ENCODE measurements at regions not wholly inside any gene's neighbourhood (a gene's known extent, or its start where the extent isn't known, plus 50 kb on each side); places are given as distances from the start of the nearest gene placed in this dataset.

- Mint-ChIP-seq H3K4me1 (ENCODE audit: low read depth) (no peaks in the 10 kb centered on the region), H3K9me3 (no peaks in the 10 kb centered on the region), H3K4me3 (ENCODE audit: low read depth) (no peak overlapping the region), H3K27me3 (ENCODE audit: low read depth) (peaks cover 1% of the 10 kb centered on the region), H3K36me3 (ENCODE audit: low read depth) (no peaks in the 10 kb centered on the region), H3K27ac (no peak overlapping the region)
- intact Hi-C loops (cut with micrococcal nuclease): no loop called here
- DNase-seq (ENCODE audit: low spot score): no peak
These were observed 117.0 kb downstream of the EN1 start for GRCh38 chr2:118730405-118730804.

GRCh38 chr2:118729760-118730159, 117.7 kb downstream of the EN1 start:
- DNase-seq (ENCODE audit: low spot score): no peak
- H3K36me3 Mint-ChIP-seq (ENCODE audit: low read depth): no peaks in the 10 kb centered on the region
- no peaks in the 10 kb centered on the region for H3K9me3 Mint-ChIP-seq
- no peaks in the 10 kb centered on the region for H3K4me1 Mint-ChIP-seq (ENCODE audit: low read depth)
- H3K4me3 Mint-ChIP-seq (ENCODE audit: low read depth): no peak overlapping the region
- H3K27ac Mint-ChIP-seq: no peak overlapping the region
- peaks cover 1% of the 10 kb centered on the region for H3K27me3 Mint-ChIP-seq (ENCODE audit: low read depth)
- intact Hi-C loops (cut with micrococcal nuclease): no loop called here

- Mint-ChIP-seq H3K9me3 (no peaks in the 10 kb centered on the region), H3K4me1 (ENCODE audit: low read depth) (no peaks in the 10 kb centered on the region), H3K36me3 (ENCODE audit: low read depth) (no peaks in the 10 kb centered on the region), H3K4me3 (ENCODE audit: low read depth) (no peak overlapping the region), H3K27me3 (ENCODE audit: low read depth) (peaks cover 1% of the 10 kb centered on the region), H3K27ac (no peak overlapping the region)
- DNase-seq (ENCODE audit: low spot score): no peak
- intact Hi-C loops (cut with micrococcal nuclease): no loop called here
These were observed 118.5 kb downstream of the EN1 start for GRCh38 chr2:118728984-118729383.

GRCh38 chr2:118726821-118727220, 120.6 kb downstream of the EN1 start:
- Mint-ChIP-seq H3K27me3 (ENCODE audit: low read depth) (peaks cover 1% of the 10 kb centered on the region), H3K9me3 (no peaks in the 10 kb centered on the region), H3K4me1 (ENCODE audit: low read depth) (no peaks in the 10 kb centered on the region), H3K27ac (no peak overlapping the region), H3K36me3 (ENCODE audit: low read depth) (no peaks in the 10 kb centered on the region), H3K4me3 (ENCODE audit: low read depth) (no peak overlapping the region)
- intact Hi-C loops (cut with micrococcal nuclease): no loop called here
- no peak for DNase-seq (ENCODE audit: low spot score)

DNA sequence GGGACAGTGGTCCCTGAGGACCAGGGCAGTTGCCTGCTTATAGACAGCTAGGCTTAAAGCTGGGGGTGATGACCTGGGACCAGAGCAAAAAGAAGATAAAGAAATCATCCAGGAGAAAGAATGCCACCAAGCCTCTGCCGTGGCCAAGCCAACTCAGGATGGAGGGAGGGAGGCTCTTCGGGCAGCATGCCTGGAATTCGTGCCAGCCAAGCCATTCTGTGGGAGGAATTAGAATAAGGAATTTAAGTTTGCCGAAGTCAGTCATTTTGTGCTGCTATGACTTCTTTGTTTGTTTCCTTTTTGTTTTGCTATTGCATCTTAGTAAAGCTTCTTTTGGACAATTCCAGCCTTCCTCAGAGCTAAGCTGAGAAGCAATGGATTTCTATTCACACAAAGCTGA, 124.1 kb downstream of the EN1 start:
- Mint-ChIP-seq H3K36me3 (ENCODE audit: low read depth) (no peaks in the 10 kb centered on the region), H3K27me3 (ENCODE audit: low read depth) (peaks cover 1% of the 10 kb centered on the region), H3K4me1 (ENCODE audit: low read depth) (no peaks in the 10 kb centered on the region), H3K27ac (no peak overlapping the region), H3K4me3 (ENCODE audit: low read depth) (no peak overlapping the region), H3K9me3 (no peaks in the 10 kb centered on the region)
- intact Hi-C loops (cut with micrococcal nuclease): no loop called here
- no peak for DNase-seq (ENCODE audit: low spot score)

DNA sequence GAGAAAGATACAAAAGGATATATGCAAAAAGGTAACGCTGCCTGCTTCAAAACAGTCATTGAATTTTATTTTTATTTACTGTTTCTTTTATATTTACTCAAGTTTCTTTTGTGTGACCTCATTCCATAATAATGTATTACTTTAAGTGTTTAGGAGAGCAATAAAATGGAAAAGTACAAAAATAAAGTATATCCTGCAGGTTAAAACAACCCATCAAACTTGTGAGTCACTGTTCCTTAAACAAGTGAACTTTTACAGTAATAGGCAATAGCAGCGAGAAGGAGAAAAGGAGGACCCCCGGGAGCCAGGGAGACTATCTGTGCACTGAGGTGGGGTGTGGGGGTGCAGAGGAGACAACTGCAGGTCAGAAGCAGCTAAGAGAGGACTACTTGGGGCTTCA, 124.5 kb downstream of the EN1 start:
- no peak overlapping the region for H3K4me3 Mint-ChIP-seq (ENCODE audit: low read depth)
- H3K27ac Mint-ChIP-seq: no peak overlapping the region
- no peak for DNase-seq (ENCODE audit: low spot score)
- intact Hi-C loops (cut with micrococcal nuclease): no loop called here
- H3K9me3 Mint-ChIP-seq: no peaks in the 10 kb centered on the region
- H3K36me3 Mint-ChIP-seq (ENCODE audit: low read depth): no peaks in the 10 kb centered on the region
- H3K27me3 Mint-ChIP-seq (ENCODE audit: low read depth): peaks cover 1% of the 10 kb centered on the region
- no peaks in the 10 kb centered on the region for H3K4me1 Mint-ChIP-seq (ENCODE audit: low read depth)

DNA sequence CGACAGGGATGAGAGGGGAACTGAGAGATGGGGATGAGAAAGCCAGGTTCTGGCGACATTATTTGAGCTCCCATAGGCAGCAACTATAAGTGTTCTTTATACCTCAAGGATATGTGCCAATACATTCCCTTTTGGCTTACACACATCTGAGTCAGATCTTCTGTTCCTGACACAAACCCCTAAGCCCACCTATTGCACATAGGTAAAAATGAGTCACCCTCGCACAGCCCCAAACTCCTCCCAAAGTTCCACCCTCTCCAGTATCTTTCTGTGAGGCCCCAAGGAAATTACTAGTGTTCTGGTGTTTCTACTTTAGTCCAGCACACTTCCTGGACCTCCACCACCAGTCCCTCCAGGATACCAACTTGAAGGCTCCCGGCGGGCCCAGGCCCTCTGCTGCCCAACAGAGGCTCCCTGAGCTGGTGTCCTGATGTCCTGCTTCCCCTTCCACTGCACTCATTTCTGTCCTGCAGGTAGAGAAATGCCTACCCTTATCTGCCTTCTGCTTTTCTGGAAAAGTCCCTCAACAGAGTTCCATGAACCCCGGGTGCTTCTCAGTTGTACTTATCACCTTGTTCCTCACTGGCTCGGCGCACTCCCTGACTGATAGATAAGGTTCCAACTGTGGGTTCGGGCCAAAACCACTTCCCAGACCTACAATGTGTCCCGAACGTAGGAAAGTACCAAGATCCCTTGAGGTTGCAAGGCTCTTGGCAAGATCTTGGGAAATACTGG, 125.5 kb downstream of the EN1 start:
- Mint-ChIP-seq H3K27me3 (ENCODE audit: low read depth) (no peaks in the 10 kb centered on the region), H3K4me1 (ENCODE audit: low read depth) (no peaks in the 10 kb centered on the region), H3K9me3 (no peaks in the 10 kb centered on the region)

GRCh38 chr2:118720866-118721265, 126.6 kb downstream of the EN1 start:
- intact Hi-C loops (cut with micrococcal nuclease): no loop called here
- no peak overlapping the region for H3K27ac Mint-ChIP-seq
- DNase-seq (ENCODE audit: low spot score): no peak
- H3K4me3 Mint-ChIP-seq (ENCODE audit: low read depth): no peak overlapping the region
- no peaks in the 10 kb centered on the region for H3K36me3 Mint-ChIP-seq (ENCODE audit: low read depth)
- H3K4me1 Mint-ChIP-seq (ENCODE audit: low read depth): no peaks in the 10 kb centered on the region
- H3K9me3 Mint-ChIP-seq: no peaks in the 10 kb centered on the region
- no peaks in the 10 kb centered on the region for H3K27me3 Mint-ChIP-seq (ENCODE audit: low read depth)

More for the DNA sequence above, 125.5 kb downstream of the EN1 start:
- H3K36me3 Mint-ChIP-seq (ENCODE audit: low read depth): no peaks in the 10 kb centered on the region
- intact Hi-C loops (cut with micrococcal nuclease): no loop called here
- no peak overlapping the region for H3K27ac Mint-ChIP-seq
- no peak overlapping the region for H3K4me3 Mint-ChIP-seq (ENCODE audit: low read depth)
- DNase-seq (ENCODE audit: low spot score): no peak

GRCh38 chr2:118718921-118719320, 128.5 kb downstream of the EN1 start:
- intact Hi-C loops (cut with micrococcal nuclease): no loop called here
- Mint-ChIP-seq H3K27me3 (ENCODE audit: low read depth) (no peaks in the 10 kb centered on the region), H3K4me1 (ENCODE audit: low read depth) (no peaks in the 10 kb centered on the region), H3K27ac (no peak overlapping the region), H3K4me3 (ENCODE audit: low read depth) (no peak overlapping the region), H3K36me3 (ENCODE audit: low read depth) (no peaks in the 10 kb centered on the region), H3K9me3 (no peaks in the 10 kb centered on the region)
- DNase-seq (ENCODE audit: low spot score): no peak

DNA sequence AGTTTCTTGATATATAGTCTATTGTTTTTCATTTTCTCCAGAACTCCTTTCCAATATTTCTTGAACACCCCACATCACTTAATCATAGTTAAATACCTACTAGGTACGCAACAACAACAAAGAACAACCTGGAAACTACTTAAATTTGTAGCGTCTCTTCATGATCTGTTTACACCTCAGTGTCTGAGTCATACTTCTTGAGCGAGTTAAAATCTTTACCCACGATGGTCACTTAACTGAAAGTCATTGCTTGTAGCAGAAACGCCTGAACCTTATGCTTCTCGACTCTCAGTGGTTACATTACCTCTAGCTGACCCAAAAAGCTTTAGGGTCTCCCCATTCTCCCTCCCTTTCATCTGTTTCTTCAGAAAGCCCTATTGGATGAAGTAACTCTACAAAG, 131.3 kb downstream of the EN1 start:
- Mint-ChIP-seq H3K36me3 (ENCODE audit: low read depth) (no peaks in the 10 kb centered on the region), H3K9me3 (no peaks in the 10 kb centered on the region), H3K27ac (no peak overlapping the region), H3K4me3 (ENCODE audit: low read depth) (no peak overlapping the region), H3K27me3 (ENCODE audit: low read depth) (no peaks in the 10 kb centered on the region), H3K4me1 (ENCODE audit: low read depth) (no peaks in the 10 kb centered on the region)
- intact Hi-C loops (cut with micrococcal nuclease): no loop called here
- no peak for DNase-seq (ENCODE audit: low spot score)

DNA sequence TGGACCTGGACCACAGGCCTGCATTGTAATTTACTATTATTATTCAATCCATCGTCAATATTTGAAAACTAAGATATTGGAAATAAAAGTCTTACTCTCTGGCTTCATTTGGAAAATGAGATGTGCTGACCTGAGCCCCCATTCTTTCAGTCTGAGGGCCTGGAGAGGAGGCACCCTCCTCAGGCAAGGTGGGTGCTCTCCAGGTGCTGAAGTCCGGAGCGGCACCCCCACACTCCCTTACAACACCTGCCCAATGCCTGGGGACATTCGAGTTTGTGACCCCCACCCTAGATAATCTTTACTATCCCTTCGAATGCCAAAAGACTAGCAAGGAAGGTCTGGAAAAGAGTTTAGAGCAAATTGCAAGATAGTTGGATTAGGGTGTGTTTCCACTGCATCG, 133.3 kb downstream of the EN1 start:
- no peak overlapping the region for H3K27ac Mint-ChIP-seq
- H3K4me1 Mint-ChIP-seq (ENCODE audit: low read depth): no peaks in the 10 kb centered on the region
- H3K9me3 Mint-ChIP-seq: no peaks in the 10 kb centered on the region
- no peaks in the 10 kb centered on the region for H3K27me3 Mint-ChIP-seq (ENCODE audit: low read depth)
- no peak overlapping the region for H3K4me3 Mint-ChIP-seq (ENCODE audit: low read depth)
- no peak for DNase-seq (ENCODE audit: low spot score)
- no peaks in the 10 kb centered on the region for H3K36me3 Mint-ChIP-seq (ENCODE audit: low read depth)
- intact Hi-C loops (cut with micrococcal nuclease): no loop called here

DNA sequence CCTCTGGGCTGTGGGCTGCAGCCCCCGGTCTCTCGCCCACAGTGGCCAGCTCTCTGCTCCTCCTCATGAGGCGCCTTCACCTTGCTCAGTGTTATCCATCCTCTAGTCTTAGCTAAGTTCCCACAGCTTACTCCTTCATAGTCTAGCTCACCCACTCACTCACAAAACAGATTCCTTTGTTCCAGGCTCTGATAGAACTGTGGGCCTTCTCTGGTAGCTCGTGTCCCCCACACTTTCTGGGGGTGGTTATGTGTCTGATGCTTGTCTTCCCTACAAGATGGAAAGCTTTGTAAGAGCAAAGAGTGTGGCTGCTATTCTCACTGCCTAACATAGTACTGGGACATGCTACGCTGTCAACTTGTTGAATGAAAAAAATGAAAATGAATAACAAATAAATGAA, 135.8 kb downstream of the EN1 start:
- no peaks in the 10 kb centered on the region for H3K27me3 Mint-ChIP-seq (ENCODE audit: low read depth)
- no peak overlapping the region for H3K4me3 Mint-ChIP-seq (ENCODE audit: low read depth)
- no peaks in the 10 kb centered on the region for H3K9me3 Mint-ChIP-seq
- no peak overlapping the region for H3K27ac Mint-ChIP-seq
- no peaks in the 10 kb centered on the region for H3K4me1 Mint-ChIP-seq (ENCODE audit: low read depth)
- intact Hi-C loops (cut with micrococcal nuclease): no loop called here
- DNase-seq (ENCODE audit: low spot score): no peak
- no peaks in the 10 kb centered on the region for H3K36me3 Mint-ChIP-seq (ENCODE audit: low read depth)

GRCh38 chr2:118710481-118710880, 137.0 kb downstream of the EN1 start:
- Mint-ChIP-seq H3K9me3 (no peaks in the 10 kb centered on the region), H3K27ac (no peak overlapping the region), H3K4me3 (ENCODE audit: low read depth) (no peak overlapping the region), H3K27me3 (ENCODE audit: low read depth) (no peaks in the 10 kb centered on the region), H3K4me1 (ENCODE audit: low read depth) (no peaks in the 10 kb centered on the region), H3K36me3 (ENCODE audit: low read depth) (no peaks in the 10 kb centered on the region)
- DNase-seq (ENCODE audit: low spot score): no peak
- intact Hi-C loops (cut with micrococcal nuclease): no loop called here

DNA sequence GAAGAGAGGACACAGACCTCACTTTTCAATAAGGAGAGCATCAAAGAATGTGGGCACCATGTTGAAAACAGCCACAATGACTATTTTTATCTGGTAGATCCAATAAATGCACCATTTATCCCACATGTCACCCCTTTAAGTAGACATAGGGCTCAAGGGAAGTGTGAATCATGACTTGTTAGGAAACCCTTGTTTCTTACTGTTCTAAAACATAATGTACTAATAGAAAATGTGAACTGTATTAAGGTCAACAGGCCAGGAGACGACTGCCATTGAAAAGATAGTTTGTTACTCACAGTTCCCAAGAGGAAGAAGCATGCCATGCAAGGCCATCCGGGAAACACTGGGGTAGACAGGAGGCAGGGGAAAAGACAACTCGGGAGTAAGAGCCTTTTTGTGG, 137.7 kb downstream of the EN1 start:
- Mint-ChIP-seq H3K4me1 (ENCODE audit: low read depth) (no peaks in the 10 kb centered on the region), H3K27me3 (ENCODE audit: low read depth) (no peaks in the 10 kb centered on the region), H3K27ac (no peak overlapping the region), H3K9me3 (no peaks in the 10 kb centered on the region), H3K36me3 (ENCODE audit: low read depth) (no peaks in the 10 kb centered on the region), H3K4me3 (ENCODE audit: low read depth) (no peak overlapping the region)
- no peak for DNase-seq (ENCODE audit: low spot score)
- intact Hi-C loops (cut with micrococcal nuclease): no loop called here
